ENCODE measurements at regions not wholly inside any gene's neighbourhood (a gene's known extent, or its start where the extent isn't known, plus 50 kb on each side); places are given as distances from the start of the nearest gene placed in this dataset.

- no peak overlapping the region for H3K27ac Mint-ChIP-seq
- H3K36me3 Mint-ChIP-seq (ENCODE audit: low read depth), result no peaks in the 10 kb centered on the region
Measured at GRCh38 chr3:5739299-5739935, 551.9 kb downstream of the EDEM1 start.

GRCh38 chr3:5739949-5740348 lies 552.4 kb downstream of the EDEM1 start:
- H3K27ac Mint-ChIP-seq, result no peak overlapping the region
- no peaks in the 10 kb centered on the region for H3K9me3 Mint-ChIP-seq
- no peak for TF ChIP-seq CTCF (IDR thresholded peaks at IDR 0.05)
- H3K36me3 Mint-ChIP-seq (ENCODE audit: low read depth), result no peaks in the 10 kb centered on the region
- DNase-seq, result no peak
- no peak overlapping the region for H3K4me3 Mint-ChIP-seq
- H3K4me1 Mint-ChIP-seq, result no peaks in the 10 kb centered on the region
- H3K27me3 Mint-ChIP-seq (ENCODE audit: low read depth, poor library complexity), result peaks cover 4% of the 10 kb centered on the region

More at GRCh38 chr3:5739299-5739935, 551.9 kb downstream of the EDEM1 start:
- TF ChIP-seq CTCF (IDR thresholded peaks at IDR 0.05), result no peak
- Mint-ChIP-seq H3K4me1 (no peaks in the 10 kb centered on the region), H3K9me3 (no peaks in the 10 kb centered on the region), H3K27me3 (ENCODE audit: low read depth, poor library complexity) (peaks cover 4% of the 10 kb centered on the region), H3K4me3 (no peak overlapping the region)
- DNase-seq, result no peak

- no peaks in the 10 kb centered on the region for H3K36me3 Mint-ChIP-seq (ENCODE audit: low read depth)
- no peak overlapping the region for H3K4me3 Mint-ChIP-seq
- DNase-seq, result no peak
- no peak overlapping the region for H3K27ac Mint-ChIP-seq
- no peaks in the 10 kb centered on the region for H3K4me1 Mint-ChIP-seq
- peaks cover 4% of the 10 kb centered on the region for H3K27me3 Mint-ChIP-seq (ENCODE audit: low read depth, poor library complexity)
- no peak for TF ChIP-seq CTCF (IDR thresholded peaks at IDR 0.05)
- H3K9me3 Mint-ChIP-seq, result no peaks in the 10 kb centered on the region
Measured at GRCh38 chr3:5741017-5741416, 553.5 kb downstream of the EDEM1 start.

GRCh38 chr3:5750091-5750490 lies 562.6 kb downstream of the EDEM1 start:
- H3K36me3 Mint-ChIP-seq (ENCODE audit: low read depth), result no peaks in the 10 kb centered on the region
- no peak for TF ChIP-seq CTCF (IDR thresholded peaks at IDR 0.05)
- DNase-seq, result no peak
- no peaks in the 10 kb centered on the region for H3K27me3 Mint-ChIP-seq (ENCODE audit: low read depth, poor library complexity)
- H3K27ac Mint-ChIP-seq, result no peak overlapping the region
- no peaks in the 10 kb centered on the region for H3K9me3 Mint-ChIP-seq
- no peaks in the 10 kb centered on the region for H3K4me1 Mint-ChIP-seq
- H3K4me3 Mint-ChIP-seq, result no peak overlapping the region

GRCh38 chr3:5750874-5751640 lies 563.5 kb downstream of the EDEM1 start:
- no peak overlapping the region for H3K4me3 Mint-ChIP-seq
- H3K9me3 Mint-ChIP-seq, result no peaks in the 10 kb centered on the region
- H3K27me3 Mint-ChIP-seq (ENCODE audit: low read depth, poor library complexity), result no peaks in the 10 kb centered on the region
- DNase-seq, result no peak
- H3K27ac Mint-ChIP-seq, result no peak overlapping the region
- TF ChIP-seq CTCF (IDR thresholded peaks at IDR 0.05), result no peak
- no peaks in the 10 kb centered on the region for H3K4me1 Mint-ChIP-seq
- no peaks in the 10 kb centered on the region for H3K36me3 Mint-ChIP-seq (ENCODE audit: low read depth)

GRCh38 chr3:5754602-5755001 lies 567.1 kb downstream of the EDEM1 start:
- DNase-seq, result no peak
- no peak overlapping the region for H3K4me3 Mint-ChIP-seq
- no peak for TF ChIP-seq CTCF (IDR thresholded peaks at IDR 0.05)
- no peaks in the 10 kb centered on the region for H3K36me3 Mint-ChIP-seq (ENCODE audit: low read depth)
- peaks cover 4% of the 10 kb centered on the region for H3K4me1 Mint-ChIP-seq
- H3K9me3 Mint-ChIP-seq, result no peaks in the 10 kb centered on the region
- no peaks in the 10 kb centered on the region for H3K27me3 Mint-ChIP-seq (ENCODE audit: low read depth, poor library complexity)
- no peak overlapping the region for H3K27ac Mint-ChIP-seq

All from nephron progenitor cell (in vitro differentiated cells).